Prostate gland (tissue), 2 donors: ENCODE measurements at regions not wholly inside any gene's neighbourhood (a gene's known extent, or its start where the extent isn't known, plus 50 kb on each side); places are given as distances from the start of the nearest gene placed in this dataset.

Experiments used
- DNase-seq: peaks from one replicate; pipeline ENCODE4 v3.0.0-alpha.2; 2019; ENCODE audit warnings: low spot score
- H3K27ac ChIP-seq, 2 donors: fragments of 200-600 bp; sonication (generic); 2 replicates each; pipeline ENCODE4 v1.5.1; 2017 to 2019
- H3K27me3 ChIP-seq: fragments of 200-600 bp; sonication (generic); replicated peaks from 2 replicates; pipeline ENCODE4 v1.5.1; 2019; ENCODE audit not compliant: insufficient read depth
- H3K36me3 ChIP-seq, 2 donors: fragments of 200-600 bp; sonication (generic); 1 replicate in 1 of 2; 2 replicates in 1 of 2; pipeline versions ENCODE4 v1.5.1 to v1.8.1; 2017 to 2019
- H3K4me1 ChIP-seq: fragments of 200-600 bp; sonication (generic); replicated peaks from 2 replicates; pipeline ENCODE4 v1.5.1; 2019
- H3K4me3 ChIP-seq, 2 donors: fragments of 200-600 bp; sonication (generic); 2 replicates each; pipeline ENCODE4 v1.5.1; 2017 to 2019
- H3K9me3 ChIP-seq: fragments of 200-600 bp; sonication (generic); 2 replicates; pipeline ENCODE4 v1.5.1; 2017
- POLR2A ChIP-seq: fragments of 450-650 bp; IDR thresholded peaks from one replicate; pipeline ENCODE4 v1.6.1; 2016; ENCODE audit warnings: antibody characterized with exemption, mild to moderate bottlenecking
- POLR2AphosphoS5 ChIP-seq: sonication (generic); formaldehyde crosslinking; IDR thresholded peaks from one replicate; pipeline ENCODE4 v1.6.1; 2017; ENCODE audit warnings: antibody characterized with exemption
- WGBS: methylation state at CpG from one replicate; pipeline ENCODE4 v1.1.5; 2018; 5-methylcytosine and 5-hydroxymethylcytosine counted together
- intact Hi-C: fragments of 100-400 bp; cut with DNase I; formaldehyde crosslinking; loops from one replicate; pipeline ENCODE4 v1.14.2; 2022
- TF ChIP-seq, protein P1 (sequence below), 4 experiments: fragments of 200-600 bp in 2 of 4; fragments of 450-650 bp in 2 of 4; sonication (generic) in 2 of 4; IDR thresholded peaks; 1 replicate in 3 of 4; 2 replicates in 1 of 4; pipeline ENCODE4 v1.5.1; 2016 to 2019; ENCODE audit warnings: antibody characterized with exemption in 4 of 4, mild to moderate bottlenecking in 2 of 4, moderate library complexity in 2 of 4

- TF ChIP-seq POLR2AphosphoS5 = no peak
- no peak for TF ChIP-seq POLR2A
- TF ChIP-seq, protein P1, sequence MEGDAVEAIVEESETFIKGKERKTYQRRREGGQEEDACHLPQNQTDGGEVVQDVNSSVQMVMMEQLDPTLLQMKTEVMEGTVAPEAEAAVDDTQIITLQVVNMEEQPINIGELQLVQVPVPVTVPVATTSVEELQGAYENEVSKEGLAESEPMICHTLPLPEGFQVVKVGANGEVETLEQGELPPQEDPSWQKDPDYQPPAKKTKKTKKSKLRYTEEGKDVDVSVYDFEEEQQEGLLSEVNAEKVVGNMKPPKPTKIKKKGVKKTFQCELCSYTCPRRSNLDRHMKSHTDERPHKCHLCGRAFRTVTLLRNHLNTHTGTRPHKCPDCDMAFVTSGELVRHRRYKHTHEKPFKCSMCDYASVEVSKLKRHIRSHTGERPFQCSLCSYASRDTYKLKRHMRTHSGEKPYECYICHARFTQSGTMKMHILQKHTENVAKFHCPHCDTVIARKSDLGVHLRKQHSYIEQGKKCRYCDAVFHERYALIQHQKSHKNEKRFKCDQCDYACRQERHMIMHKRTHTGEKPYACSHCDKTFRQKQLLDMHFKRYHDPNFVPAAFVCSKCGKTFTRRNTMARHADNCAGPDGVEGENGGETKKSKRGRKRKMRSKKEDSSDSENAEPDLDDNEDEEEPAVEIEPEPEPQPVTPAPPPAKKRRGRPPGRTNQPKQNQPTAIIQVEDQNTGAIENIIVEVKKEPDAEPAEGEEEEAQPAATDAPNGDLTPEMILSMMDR (IDR thresholded peaks at IDR 0.05) = no peak
- intact Hi-C loops = no loop called here
- H3K27me3 ChIP-seq = no peaks in the 10 kb centered on the region
- no peaks in the 10 kb centered on the region for H3K4me1 ChIP-seq
- H3K4me3 ChIP-seq = no peak overlapping the region
- no peaks in the 10 kb centered on the region for H3K36me3 ChIP-seq
- H3K27ac ChIP-seq = no peak overlapping the region
- no peak for DNase-seq
- 85% methylated on average over 11 of the region's 11 CpGs for WGBS
- no peaks in the 10 kb centered on the region for H3K9me3 ChIP-seq
These were observed 260.0 kb upstream of the ID2 start for GRCh38 chr2:8421658-8422449.

- Histone ChIP-seq H3K27me3 (no peaks in the 10 kb centered on the region), H3K4me1 (no peaks in the 10 kb centered on the region), H3K4me3 (no peak overlapping the region), H3K9me3 (no peaks in the 10 kb centered on the region), H3K36me3 (no peaks in the 10 kb centered on the region), H3K27ac (no peak overlapping the region)
- intact Hi-C loops = no loop called here
- DNase-seq = no peak
- TF ChIP-seq POLR2AphosphoS5 (no peak), POLR2A (no peak)
- TF ChIP-seq, protein P1 (IDR thresholded peaks at IDR 0.05) = no peak
- WGBS = 79% methylated on average over 4 of the region's 4 CpGs
These were observed 259.4 kb upstream of the ID2 start for GRCh38 chr2:8422450-8422800.

DNA sequence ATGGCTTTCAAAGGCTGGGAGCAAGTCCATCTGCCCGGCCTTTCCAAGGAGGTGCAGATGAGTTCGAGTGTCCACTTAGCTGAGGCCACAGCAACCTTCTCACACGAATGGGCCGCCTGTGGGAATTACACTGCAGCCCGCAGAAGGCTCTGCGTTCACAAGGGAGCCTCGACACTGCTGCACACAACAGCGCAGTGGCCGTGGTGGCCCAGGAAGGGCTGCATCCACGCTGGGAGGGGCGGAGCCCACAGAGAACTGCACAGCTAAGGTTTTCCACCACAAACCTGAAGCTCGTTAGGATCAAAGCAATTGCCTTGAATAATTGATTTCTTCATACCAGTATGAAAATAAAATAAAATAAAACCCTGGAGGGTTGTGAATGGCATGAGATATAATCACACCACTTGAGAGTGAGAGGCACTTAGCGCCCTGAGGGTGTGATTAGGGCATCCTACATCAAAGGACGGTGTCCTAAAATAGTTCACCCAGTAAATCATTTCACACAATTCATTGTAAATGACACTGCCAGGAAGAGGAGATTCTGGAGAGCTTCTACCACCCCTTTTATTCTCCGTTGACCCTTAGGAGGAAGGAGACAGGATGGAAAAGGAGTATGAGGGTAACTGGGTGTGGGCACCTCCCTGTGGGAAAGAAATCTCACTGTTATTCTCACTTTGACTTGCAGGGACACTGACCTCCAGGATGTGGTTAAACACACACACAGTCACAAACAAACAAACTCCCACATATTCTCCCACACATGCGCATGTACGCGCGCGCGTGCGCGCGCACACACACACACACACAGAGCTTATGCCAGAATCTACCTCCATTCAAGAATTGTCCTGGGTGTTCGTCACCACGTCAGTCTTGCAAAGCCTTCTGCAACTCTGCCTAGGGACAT lies 256.6 kb upstream of the ID2 start:
- Histone ChIP-seq H3K27ac (no peak overlapping the region), H3K4me1 (no peaks in the 10 kb centered on the region), H3K9me3 (no peaks in the 10 kb centered on the region), H3K27me3 (no peaks in the 10 kb centered on the region), H3K4me3 (no peak overlapping the region), H3K36me3 (no peaks in the 10 kb centered on the region)
- TF ChIP-seq POLR2A (no peak), POLR2AphosphoS5 (no peak)
- TF ChIP-seq, protein P1 (IDR thresholded peaks at IDR 0.05) = no peak
- intact Hi-C loops = no loop called here
- 91% methylated on average over 26 of the region's 26 CpGs for WGBS
- no peak for DNase-seq

DNA sequence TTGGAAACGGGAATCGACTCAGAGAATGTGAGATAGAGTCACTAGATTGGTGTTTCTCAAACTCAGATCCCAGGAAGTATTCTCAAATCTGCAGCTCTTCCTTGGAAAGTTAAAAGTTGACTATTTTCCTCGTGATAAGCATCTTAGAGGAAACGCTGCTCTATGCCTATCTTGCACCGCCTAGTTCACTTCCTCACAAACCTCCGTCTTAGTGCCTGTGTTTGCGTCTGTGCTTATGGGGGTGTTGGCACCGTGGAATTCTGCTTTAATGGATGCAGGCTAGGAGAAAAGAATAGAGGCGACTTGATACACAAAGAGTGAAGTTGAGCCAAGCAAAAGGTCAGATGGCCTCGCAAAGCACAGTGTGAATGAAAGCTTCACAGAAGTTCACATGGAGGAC lies 255.3 kb upstream of the ID2 start:
- 79% methylated on average over 10 of the region's 10 CpGs for WGBS
- intact Hi-C loops = no loop called here
- no peaks in the 10 kb centered on the region for H3K36me3 ChIP-seq
- no peak for DNase-seq
- no peaks in the 10 kb centered on the region for H3K9me3 ChIP-seq
- no peaks in the 10 kb centered on the region for H3K4me1 ChIP-seq
- no peaks in the 10 kb centered on the region for H3K27me3 ChIP-seq
- no peak for TF ChIP-seq POLR2AphosphoS5
- no peak for TF ChIP-seq POLR2A
- TF ChIP-seq, protein P1 (IDR thresholded peaks at IDR 0.05) = no peak
- H3K27ac ChIP-seq = no peak overlapping the region
- no peak overlapping the region for H3K4me3 ChIP-seq
